ENCODE measurements at regions not wholly inside any gene's neighbourhood (a gene's known extent, or its start where the extent isn't known, plus 50 kb on each side); places are given as distances from the start of the nearest gene placed in this dataset.
A peak's percentile ranks its signal among the peaks of the same experiment; 100 is the strongest.
"Not testable (repeated sequence)": the region's sequence is repeated elsewhere in the genome, so short reads cannot be mapped to it uniquely, and the experiment has no call there.

DNA sequence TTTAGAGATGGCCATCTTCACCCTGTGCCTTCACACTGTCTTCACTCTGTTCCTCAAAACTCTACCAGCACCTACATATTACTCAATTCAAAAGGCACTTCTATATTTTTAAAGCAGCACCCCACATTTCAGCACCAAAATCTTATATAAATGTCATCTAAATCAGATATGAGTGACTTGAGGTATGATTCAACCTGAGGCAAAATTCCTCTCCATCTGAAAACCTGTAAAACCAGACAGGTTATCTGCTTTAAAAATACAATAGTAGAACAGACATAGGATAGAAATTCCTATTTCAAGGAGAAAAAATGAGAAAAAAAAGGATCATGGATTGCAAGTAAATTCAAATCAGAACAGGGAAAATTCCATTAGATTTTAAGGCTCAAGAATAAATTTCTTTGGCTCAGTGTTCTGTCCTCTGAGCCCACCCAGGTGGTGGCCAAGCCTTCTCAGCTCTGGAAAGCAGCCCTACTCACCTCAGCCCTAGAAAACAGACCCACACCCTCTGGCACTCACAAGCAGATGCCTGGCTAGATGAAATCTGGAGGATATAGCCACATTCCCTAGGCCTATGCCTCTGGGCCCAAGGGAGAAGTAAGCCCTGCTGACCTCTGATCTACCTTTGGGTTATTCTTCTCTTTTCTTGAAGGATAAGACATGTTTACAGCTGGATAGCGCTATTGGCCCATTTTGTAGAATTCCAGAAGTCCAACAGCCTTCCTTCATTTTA lies 211.1 kb upstream of the XIST start:
- DNase-seq: no peak

- no peak for DNase-seq
Measured at GRCh38 chrX:74061879-74062278, 209.4 kb upstream of the XIST start.

GRCh38 chrX:74049126-74049525 lies 196.6 kb upstream of the XIST start:
- DNase-seq: no peak

GRCh38 chrX:74034066-74034465 lies 181.6 kb upstream of the XIST start:
- DNase-seq: not testable (repeated sequence)

- not testable (repeated sequence) for DNase-seq
Measured at GRCh38 chrX:74031527-74031926, 179.0 kb upstream of the XIST start.

DNA sequence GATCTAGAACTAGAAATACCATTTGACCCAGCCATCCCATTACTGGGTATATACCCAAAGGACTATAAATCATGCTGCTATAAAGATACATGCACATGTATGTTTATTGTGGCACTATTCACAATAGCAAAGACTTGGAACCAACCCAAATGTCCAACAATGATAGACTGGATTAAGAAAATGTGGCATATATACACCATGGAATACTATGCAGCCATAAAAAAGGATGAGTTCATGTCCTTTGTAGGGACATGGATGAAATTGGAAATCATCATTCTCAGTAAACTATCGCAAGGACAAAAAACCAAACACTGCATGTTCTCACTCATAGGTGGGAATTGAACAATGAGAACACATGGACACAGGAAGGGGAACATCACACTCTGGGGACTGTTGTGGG lies 178.3 kb upstream of the XIST start:
- DNase-seq: not testable (repeated sequence)

DNA sequence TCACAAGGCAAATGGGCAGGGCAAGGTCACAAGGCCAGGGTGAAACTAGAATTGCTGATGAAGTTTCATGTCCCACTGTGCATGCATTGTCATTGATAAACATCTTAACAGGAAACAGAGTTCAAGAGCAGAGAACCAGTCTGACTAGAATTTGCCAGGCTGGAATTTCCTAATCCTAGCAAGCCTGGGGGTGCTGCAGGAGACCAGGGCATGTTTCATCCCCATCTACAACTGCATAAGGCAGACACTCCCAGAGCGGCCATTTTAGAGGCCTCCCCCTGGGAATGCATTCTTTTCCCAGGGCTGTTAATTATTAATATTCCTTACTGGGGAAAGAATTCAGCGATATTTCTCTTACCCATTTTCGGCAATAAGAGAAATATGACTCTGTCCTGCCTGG lies 172.6 kb upstream of the XIST start:
- DNase-seq: not testable (repeated sequence)

- DNase-seq: no peak
Measured at GRCh38 chrX:74023203-74023602, 170.7 kb upstream of the XIST start.

DNA sequence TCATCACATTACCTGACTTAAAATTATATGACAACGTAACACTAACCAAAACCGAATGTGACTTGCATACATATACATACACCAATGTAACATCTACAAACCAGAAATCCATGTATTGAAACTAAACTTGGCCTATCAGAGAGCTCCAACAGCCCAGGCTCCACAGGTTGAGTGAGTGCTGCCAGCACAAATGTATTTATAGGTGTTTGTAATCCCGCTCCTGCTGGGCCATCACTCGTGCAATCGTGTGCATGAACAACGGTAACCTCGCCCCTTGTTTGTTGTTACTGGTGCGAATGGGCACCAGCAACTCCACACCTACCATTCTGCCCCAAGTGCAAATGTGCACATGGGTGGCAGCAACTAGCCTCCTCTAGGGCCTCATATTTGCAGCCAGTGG lies 165.7 kb upstream of the XIST start:
- no peak for DNase-seq

DNA sequence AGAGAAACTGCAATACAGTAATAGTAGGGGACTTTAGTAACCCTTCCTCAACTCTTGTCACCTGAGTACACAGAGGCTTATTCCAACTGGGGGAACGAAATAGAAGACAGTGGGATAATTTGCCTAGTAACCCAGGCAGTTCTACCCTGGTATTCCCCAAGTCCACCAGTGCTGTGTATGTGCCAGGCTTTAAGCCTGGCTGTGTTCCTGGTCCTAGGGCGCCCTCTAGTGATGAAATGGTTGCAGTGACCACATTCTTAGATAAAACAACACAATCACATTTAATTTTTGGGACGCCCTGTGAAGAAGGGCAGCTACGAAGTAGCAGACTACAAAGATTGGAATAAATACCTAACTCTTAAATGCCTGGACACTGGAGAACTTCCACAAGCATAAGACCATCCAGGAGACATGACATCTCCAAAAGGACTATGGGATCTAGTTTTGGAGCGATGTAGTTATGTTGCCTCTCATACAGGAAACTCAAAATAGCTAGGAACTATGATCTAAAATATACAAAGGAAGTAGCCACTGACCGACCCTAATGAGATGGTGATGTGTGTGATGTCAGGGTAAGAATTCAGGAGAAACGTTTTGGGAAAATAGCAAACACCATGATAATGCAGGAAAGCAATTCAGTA lies 163.0 kb upstream of the XIST start:
- DNase-seq: peak; percentile 69

DNA sequence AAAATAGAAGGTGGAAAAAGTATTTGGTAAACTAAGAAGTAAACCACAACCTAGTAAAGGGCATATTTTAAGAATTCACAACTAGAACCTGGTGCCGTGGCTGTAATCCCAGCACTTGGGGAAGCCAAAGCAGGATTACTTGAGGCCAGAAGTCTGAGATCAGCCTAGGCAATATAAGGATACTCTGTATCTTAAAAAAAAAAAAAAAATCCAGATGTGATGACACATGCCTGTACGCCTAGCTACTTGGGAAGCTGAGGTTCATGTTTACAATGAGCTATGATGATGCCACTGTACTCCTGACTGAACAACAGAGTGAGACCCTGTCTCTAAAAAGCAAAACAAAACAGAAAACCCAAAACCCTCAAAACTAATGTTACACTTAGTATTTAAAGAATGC lies 156.5 kb upstream of the XIST start:
- DNase-seq: no peak

- no peak for DNase-seq
Measured at GRCh38 chrX:73992019-73992418, 139.5 kb upstream of the XIST start.

DNA sequence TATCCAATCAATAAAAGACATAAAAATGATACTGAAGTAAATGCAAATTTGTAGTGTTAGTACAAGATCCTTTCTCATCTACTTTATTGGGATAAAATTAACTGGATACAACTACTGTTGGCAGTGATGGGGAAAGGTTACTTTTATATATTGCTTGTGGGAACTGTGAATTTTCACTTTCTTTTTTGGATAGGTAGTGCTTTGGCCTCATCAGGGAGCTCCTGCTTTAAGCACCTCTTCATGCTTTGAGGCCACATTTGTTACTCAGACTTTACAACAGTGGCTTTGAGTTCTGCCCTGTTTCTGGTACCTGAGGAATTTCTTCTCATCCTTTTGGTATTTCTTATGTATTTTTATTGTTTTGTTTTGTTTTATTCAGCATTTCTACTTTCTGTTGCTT lies 134.7 kb upstream of the XIST start:
- DNase-seq: no peak

DNA sequence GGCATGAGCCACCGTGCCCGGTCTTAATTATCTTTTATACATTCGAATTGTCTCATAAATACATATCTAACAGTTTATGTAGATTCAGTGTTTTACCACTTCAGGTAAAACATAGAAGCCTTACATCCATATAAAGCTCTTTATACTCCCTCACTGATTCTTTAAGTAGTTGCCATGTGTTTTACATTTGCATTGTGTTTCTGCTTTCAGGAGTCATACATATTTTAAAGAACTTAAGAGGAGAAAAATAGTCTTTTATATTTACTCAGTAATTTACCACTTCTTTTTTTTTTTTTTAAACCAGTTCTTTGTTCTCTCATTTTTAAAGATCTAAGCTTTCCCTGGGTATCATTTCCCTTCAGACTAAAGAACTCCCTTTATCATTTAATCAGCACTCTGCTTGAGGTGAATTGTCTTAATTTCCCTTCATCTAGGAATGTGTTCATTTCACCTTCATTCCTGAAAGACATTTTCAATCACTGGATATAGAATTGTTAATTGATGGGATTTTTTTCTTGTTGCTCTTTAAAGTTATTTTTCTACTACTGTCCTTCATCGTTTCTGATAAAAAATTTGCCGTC lies 127.1 kb upstream of the XIST start:
- no peak for DNase-seq

GRCh38 chrX:73977542-73978169 lies 125.1 kb upstream of the XIST start:
- DNase-seq: peak; percentile 71

DNA sequence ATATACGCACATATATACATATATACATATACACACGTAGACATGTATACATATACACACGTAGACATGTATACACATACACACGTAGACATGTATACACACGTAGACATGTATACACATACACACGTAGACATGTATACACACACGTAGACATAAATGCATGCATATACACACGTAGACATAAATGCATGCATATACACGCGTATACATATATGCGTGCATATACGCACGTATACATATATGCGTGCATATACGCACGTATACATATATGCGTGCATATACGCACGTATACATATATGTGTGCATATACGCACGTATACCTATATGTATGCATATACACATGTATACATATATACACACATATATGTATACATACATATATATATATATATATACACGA lies 114.9 kb upstream of the XIST start:
- DNase-seq: not testable (repeated sequence)

DNA sequence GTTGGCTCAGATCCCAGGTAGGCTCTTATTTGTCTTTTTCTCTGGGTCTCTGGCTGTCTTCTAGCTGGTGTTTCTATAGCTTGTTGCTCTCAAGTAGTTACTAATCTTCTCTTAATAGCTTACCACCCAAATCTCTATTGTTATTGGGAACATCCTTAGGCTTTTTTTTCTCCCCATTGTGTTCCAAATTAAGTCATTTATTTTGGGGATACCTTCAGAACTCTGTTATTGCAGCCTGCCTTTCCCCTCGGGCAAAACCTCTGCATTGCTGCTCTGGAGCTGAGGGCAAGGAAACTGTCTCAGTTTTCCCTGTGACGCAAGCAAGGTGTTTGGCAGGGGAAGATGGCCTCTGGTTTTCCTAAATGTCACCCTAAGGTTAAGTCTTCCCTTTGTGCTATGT lies 113.3 kb upstream of the XIST start:
- no peak for DNase-seq

GRCh38 chrX:73964579-73964978 lies 112.1 kb upstream of the XIST start:
- DNase-seq: no peak

DNA sequence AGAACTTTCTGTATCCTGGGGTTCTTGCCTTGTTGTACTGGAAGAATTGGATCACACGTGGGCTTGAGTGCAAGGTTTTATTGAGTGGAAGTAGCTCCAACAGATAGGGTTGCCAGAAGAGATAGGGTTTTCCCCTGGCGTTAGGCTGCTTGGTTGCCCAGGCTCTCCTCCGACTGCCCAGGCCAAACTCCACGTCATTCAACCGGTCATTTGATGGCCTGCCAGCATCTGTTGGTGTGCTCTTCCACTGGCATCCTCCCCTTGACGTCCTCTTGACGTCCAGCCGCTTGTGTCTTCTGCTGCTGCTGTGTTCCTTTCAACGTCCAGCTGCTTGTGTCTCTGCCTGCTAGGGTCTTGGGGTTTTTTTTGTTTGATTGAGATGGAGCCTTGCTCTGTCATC lies 111.2 kb upstream of the XIST start:
- no peak for DNase-seq

GRCh38 chrX:73962948-73963347 lies 110.4 kb upstream of the XIST start:
- no peak for DNase-seq

DNA sequence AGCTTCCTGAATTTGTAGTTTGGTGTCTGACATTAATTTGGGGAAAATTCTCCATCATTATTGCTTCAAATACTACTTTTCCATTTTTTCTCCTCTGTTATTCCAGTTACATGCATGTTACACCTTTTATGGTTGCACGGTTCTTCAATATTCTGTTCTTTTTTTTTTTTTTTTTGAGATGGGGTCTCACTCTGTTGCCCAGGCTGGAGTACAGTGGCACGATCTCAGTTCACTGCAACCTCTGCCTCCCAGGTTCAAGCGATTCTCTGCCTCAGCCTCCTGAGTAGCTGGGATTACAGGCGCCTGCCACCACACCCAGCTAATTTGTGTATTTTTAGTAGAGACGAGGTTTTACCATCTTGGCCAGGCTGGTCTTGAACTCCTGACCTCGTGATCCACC lies 109.4 kb upstream of the XIST start:
- DNase-seq: not testable (repeated sequence)

GRCh38 chrX:73944563-73944908 lies 92.0 kb upstream of the XIST start:
- no peak for DNase-seq

- DNase-seq: peak; percentile 85
Measured at GRCh38 chrX:73943693-73944562, 91.4 kb upstream of the XIST start.
